GM23338 (cell line): ENCODE measurements at regions not wholly inside any gene's neighbourhood (a gene's known extent, or its start where the extent isn't known, plus 50 kb on each side); places are given as distances from the start of the nearest gene placed in this dataset.

Source experiments
- ATAC-seq: fragments of 200-7000 bp; cut with Tn5 transposase; 3 replicates; pipeline ENCODE4 v1.9.1; 2020
- DNase-seq: peaks from one replicate; pipeline ENCODE4 v3.0.0-alpha.2; 2015; ENCODE audit warnings: low spot score
- H2AFZ ChIP-seq: fragments of 200-600 bp; sonication (generic); 2 replicates; pipeline ENCODE4 v1.8.0; 2016; ENCODE audit warnings: antibody characterized with exemption, mild to moderate bottlenecking, moderate library complexity
- H3F3A ChIP-seq: fragments of 200-600 bp; sonication (generic); replicated peaks from 2 replicates; pipeline ENCODE4 v1.8.0; 2017; ENCODE audit warnings: antibody characterized with exemption, mixed run types, low read depth
- H3K27ac ChIP-seq: fragments of 200-600 bp; sonication (generic); 2 replicates; pipeline ENCODE4 v1.6.1; 2016; ENCODE audit warnings: low read depth
- H3K27me3 ChIP-seq: fragments of 200-600 bp; sonication (generic); 2 replicates; pipeline ENCODE4 v1.8.0; 2016; ENCODE audit warnings: mild to moderate bottlenecking, mixed run types, moderate library complexity; ENCODE audit not compliant: insufficient read depth
- H3K36me3 ChIP-seq: fragments of 200-600 bp; sonication (generic); 2 replicates; pipeline ENCODE4 v1.8.0; 2016; ENCODE audit warnings: mild to moderate bottlenecking; ENCODE audit not compliant: insufficient read depth
- H3K4me1 ChIP-seq: fragments of 200-600 bp; sonication (generic); 2 replicates; pipeline ENCODE4 v1.8.0; 2016; ENCODE audit warnings: mild to moderate bottlenecking, moderate library complexity; ENCODE audit not compliant: insufficient read depth
- H3K4me2 ChIP-seq: fragments of 200-600 bp; sonication (generic); 2 replicates; pipeline ENCODE4 v1.7.1; 2017; ENCODE audit warnings: mixed run types
- H3K4me3 ChIP-seq: fragments of 200-600 bp; sonication (generic); 2 replicates; pipeline ENCODE4 v1.6.1; 2016; ENCODE audit warnings: mixed run types
- H3K79me2 ChIP-seq: fragments of 200-600 bp; sonication (generic); replicated peaks from 2 replicates; pipeline ENCODE4 v1.8.0; 2017; ENCODE audit warnings: mild to moderate bottlenecking; ENCODE audit not compliant: insufficient read depth
- H3K9me2 ChIP-seq: fragments of 200-600 bp; sonication (generic); 2 replicates; pipeline ENCODE4 v1.8.0; 2017; ENCODE audit not compliant: insufficient read depth
- H4K20me1 ChIP-seq: fragments of 200-600 bp; sonication (generic); replicated peaks from 2 replicates; pipeline ENCODE4 v1.8.0; 2017; ENCODE audit warnings: mild to moderate bottlenecking; ENCODE audit not compliant: insufficient read depth
- H3K27ac Mint-ChIP-seq: 2 replicates; pipeline ENCODE4 v1.8.0; 2020; ENCODE audit warnings: inconsistent platforms, mild to moderate bottlenecking, moderate library complexity, mixed read lengths
- H3K27me3 Mint-ChIP-seq: 3 replicates; pipeline ENCODE4 v1.8.0; 2022; ENCODE audit warnings: low read depth, mild to moderate bottlenecking, moderate library complexity, mixed read lengths, inconsistent platforms; ENCODE audit not compliant: insufficient read depth, poor library complexity
- H3K36me3 Mint-ChIP-seq: 3 replicates; pipeline ENCODE4 v1.8.0; 2021; ENCODE audit warnings: low read depth, mild to moderate bottlenecking, inconsistent platforms, moderate library complexity, mixed read lengths
- H3K4me1 Mint-ChIP-seq: 3 replicates; pipeline ENCODE4 v1.8.0; 2020; ENCODE audit warnings: mild to moderate bottlenecking, inconsistent platforms, mixed read lengths
- H3K4me3 Mint-ChIP-seq: 3 replicates; pipeline ENCODE4 v1.8.0; 2021; ENCODE audit warnings: moderate library complexity, mild to moderate bottlenecking, inconsistent platforms, mixed read lengths
- H3K9me3 Mint-ChIP-seq: 3 replicates; pipeline ENCODE4 v1.8.0; 2020; ENCODE audit warnings: moderate library complexity, mild to moderate bottlenecking, inconsistent platforms, mixed read lengths
- CREB1 ChIP-seq: fragments of 250-450 bp; sonication (Bioruptor Pico); IDR thresholded peaks from 2 replicates; pipeline ENCODE4 v1.5.0; 2020; ENCODE audit warnings: low read depth, mild to moderate bottlenecking, moderate library complexity
- CTCF ChIP-seq, 2 experiments: fragments of 200-600 bp in 1 of 2; sonication (generic) in 1 of 2; conservative IDR thresholded peaks; 2 replicates each; pipeline versions ENCODE4 v1.5.1 to v1.6.1; 2016 to 2017; ENCODE audit warnings: antibody characterized with exemption in 2 of 2, low read depth in 2 of 2, mild to moderate bottlenecking in 2 of 2, moderate library complexity in 1 of 2
- EZH2 ChIP-seq: fragments of 200-600 bp; sonication (generic); IDR thresholded peaks from one replicate; pipeline ENCODE4 v1.8.0; 2017; ENCODE audit warnings: antibody characterized with exemption, mild to moderate bottlenecking, low read depth; ENCODE audit not compliant: unreplicated experiment
- EZH2phosphoT487 ChIP-seq: fragments of 200-600 bp; sonication (generic); IDR thresholded peaks from one replicate; pipeline ENCODE4 v1.8.1; 2018; ENCODE audit warnings: antibody characterized with exemption; ENCODE audit not compliant: unreplicated experiment
- JUNB ChIP-seq: IDR thresholded peaks from one replicate; pipeline ENCODE4 v1.6.1; 2016; ENCODE audit warnings: antibody characterized with exemption; ENCODE audit not compliant: unreplicated experiment
- NANOG ChIP-seq: IDR thresholded peaks from 2 replicates; pipeline ENCODE4 v1.6.1; 2016; ENCODE audit warnings: antibody characterized with exemption, borderline replicate concordance
- POLR2AphosphoS5 ChIP-seq: IDR thresholded peaks from 2 replicates; pipeline ENCODE4 v1.6.1; 2016; ENCODE audit warnings: antibody characterized with exemption, low read depth
- REST ChIP-seq: IDR thresholded peaks from one replicate; pipeline ENCODE4 v1.6.1; 2018; ENCODE audit warnings: antibody characterized with exemption; ENCODE audit not compliant: unreplicated experiment
- STAT1 ChIP-seq: IDR thresholded peaks from one replicate; pipeline ENCODE4 v1.6.1; 2016; ENCODE audit warnings: antibody characterized with exemption; ENCODE audit not compliant: unreplicated experiment
- ZNF114 ChIP-seq: fragments of 250-450 bp; sonication (Bioruptor Pico); IDR thresholded peaks from 2 replicates; pipeline ENCODE4 v1.5.0; 2020; ENCODE audit warnings: mild to moderate bottlenecking, moderate library complexity
- ZNF331 ChIP-seq: fragments of 250-450 bp; sonication (Bioruptor Pico); IDR thresholded peaks from 2 replicates; pipeline ENCODE4 v1.5.0; 2020; ENCODE audit warnings: low read depth, mild to moderate bottlenecking, moderate library complexity
- TF ChIP-seq, protein P1 (sequence below): fragments of 250-450 bp; sonication (Bioruptor Pico); IDR thresholded peaks from 2 replicates; pipeline ENCODE4 v1.5.0; 2020; ENCODE audit warnings: mild to moderate bottlenecking, moderate library complexity
- TF ChIP-seq, protein P2 (sequence below): IDR thresholded peaks from 2 replicates; pipeline ENCODE4 v1.6.1; 2016; ENCODE audit warnings: antibody characterized with exemption

- H3K4me1 Mint-ChIP-seq = peaks cover 11% of the 10 kb centered on the region; the same call in 2 of the 3 replicates
- Histone ChIP-seq H3K4me3 (no peak overlapping the region), H3K4me1 (no peaks in the 10 kb centered on the region), H3K27me3 (no peaks in the 10 kb centered on the region), H3K27ac (no peak overlapping the region), H2AFZ (no peak overlapping the region), H4K20me1 (no peaks in the 10 kb centered on the region), H3K79me2 (no peaks in the 10 kb centered on the region), H3K9me2 (0 out of 2 replicates have a peak, but pooled peaks cover 5% of the 10 kb centered on the region), H3F3A (no peaks in the 10 kb centered on the region), H3K4me2 (no peak overlapping the region), H3K36me3 (no peaks in the 10 kb centered on the region)
- no peaks in the 10 kb centered on the region for H3K36me3 Mint-ChIP-seq
- no peak overlapping the region for H3K4me3 Mint-ChIP-seq
- H3K27me3 Mint-ChIP-seq = peaks cover 3% of the 10 kb centered on the region
- H3K27ac Mint-ChIP-seq = no peak overlapping the region
- no peaks in the 10 kb centered on the region; the same call in 2 of the 3 replicates for H3K9me3 Mint-ChIP-seq
- TF ChIP-seq, protein P1, sequence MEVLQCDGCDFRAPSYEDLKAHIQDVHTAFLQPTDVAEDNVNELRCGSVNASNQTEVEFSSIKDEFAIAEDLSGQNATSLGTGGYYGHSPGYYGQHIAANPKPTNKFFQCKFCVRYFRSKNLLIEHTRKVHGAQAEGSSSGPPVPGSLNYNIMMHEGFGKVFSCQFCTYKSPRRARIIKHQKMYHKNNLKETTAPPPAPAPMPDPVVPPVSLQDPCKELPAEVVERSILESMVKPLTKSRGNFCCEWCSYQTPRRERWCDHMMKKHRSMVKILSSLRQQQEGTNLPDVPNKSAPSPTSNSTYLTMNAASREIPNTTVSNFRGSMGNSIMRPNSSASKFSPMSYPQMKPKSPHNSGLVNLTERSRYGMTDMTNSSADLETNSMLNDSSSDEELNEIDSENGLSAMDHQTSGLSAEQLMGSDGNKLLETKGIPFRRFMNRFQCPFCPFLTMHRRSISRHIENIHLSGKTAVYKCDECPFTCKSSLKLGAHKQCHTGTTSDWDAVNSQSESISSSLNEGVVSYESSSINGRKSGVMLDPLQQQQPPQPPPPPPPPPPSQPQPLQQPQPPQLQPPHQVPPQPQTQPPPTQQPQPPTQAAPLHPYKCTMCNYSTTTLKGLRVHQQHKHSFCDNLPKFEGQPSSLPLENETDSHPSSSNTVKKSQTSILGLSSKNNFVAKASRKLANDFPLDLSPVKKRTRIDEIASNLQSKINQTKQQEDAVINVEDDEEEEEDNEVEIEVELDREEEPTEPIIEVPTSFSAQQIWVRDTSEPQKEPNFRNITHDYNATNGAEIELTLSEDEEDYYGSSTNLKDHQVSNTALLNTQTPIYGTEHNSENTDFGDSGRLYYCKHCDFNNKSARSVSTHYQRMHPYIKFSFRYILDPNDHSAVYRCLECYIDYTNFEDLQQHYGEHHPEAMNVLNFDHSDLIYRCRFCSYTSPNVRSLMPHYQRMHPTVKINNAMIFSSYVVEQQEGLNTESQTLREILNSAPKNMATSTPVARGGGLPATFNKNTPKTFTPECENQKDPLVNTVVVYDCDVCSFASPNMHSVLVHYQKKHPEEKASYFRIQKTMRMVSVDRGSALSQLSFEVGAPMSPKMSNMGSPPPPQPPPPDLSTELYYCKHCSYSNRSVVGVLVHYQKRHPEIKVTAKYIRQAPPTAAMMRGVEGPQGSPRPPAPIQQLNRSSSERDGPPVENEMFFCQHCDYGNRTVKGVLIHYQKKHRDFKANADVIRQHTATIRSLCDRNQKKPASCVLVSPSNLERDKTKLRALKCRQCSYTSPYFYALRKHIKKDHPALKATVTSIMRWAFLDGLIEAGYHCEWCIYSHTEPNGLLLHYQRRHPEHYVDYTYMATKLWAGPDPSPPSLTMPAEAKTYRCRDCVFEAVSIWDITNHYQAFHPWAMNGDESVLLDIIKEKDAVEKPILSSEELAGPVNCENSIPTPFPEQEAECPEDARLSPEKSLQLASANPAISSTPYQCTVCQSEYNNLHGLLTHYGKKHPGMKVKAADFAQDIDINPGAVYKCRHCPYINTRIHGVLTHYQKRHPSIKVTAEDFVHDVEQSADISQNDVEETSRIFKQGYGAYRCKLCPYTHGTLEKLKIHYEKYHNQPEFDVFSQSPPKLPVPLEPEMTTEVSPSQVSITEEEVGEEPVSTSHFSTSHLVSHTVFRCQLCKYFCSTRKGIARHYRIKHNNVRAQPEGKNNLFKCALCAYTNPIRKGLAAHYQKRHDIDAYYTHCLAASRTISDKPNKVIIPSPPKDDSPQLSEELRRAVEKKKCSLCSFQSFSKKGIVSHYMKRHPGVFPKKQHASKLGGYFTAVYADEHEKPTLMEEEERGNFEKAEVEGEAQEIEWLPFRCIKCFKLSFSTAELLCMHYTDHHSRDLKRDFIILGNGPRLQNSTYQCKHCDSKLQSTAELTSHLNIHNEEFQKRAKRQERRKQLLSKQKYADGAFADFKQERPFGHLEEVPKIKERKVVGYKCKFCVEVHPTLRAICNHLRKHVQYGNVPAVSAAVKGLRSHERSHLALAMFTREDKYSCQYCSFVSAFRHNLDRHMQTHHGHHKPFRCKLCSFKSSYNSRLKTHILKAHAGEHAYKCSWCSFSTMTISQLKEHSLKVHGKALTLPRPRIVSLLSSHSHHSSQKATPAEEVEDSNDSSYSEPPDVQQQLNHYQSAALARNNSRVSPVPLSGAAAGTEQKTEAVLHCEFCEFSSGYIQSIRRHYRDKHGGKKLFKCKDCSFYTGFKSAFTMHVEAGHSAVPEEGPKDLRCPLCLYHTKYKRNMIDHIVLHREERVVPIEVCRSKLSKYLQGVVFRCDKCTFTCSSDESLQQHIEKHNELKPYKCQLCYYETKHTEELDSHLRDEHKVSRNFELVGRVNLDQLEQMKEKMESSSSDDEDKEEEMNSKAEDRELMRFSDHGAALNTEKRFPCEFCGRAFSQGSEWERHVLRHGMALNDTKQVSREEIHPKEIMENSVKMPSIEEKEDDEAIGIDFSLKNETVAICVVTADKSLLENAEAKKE (CRISPR knock-in tag) = no peak
- TF ChIP-seq NANOG (no peak), ZNF114 (CRISPR knock-in tag) (no peak), CTCF (conservative IDR thresholded peaks at IDR 0.05; ENCODE audit: low read depth in 2 of 2) (no peak), POLR2AphosphoS5 (no peak), ZNF331 (CRISPR knock-in tag) (no peak), REST (no peak), JUNB (no peak), EZH2 (no peak), CREB1 (CRISPR knock-in tag) (no peak), EZH2phosphoT487 (no peak), STAT1 (no peak)
- TF ChIP-seq, protein P2, sequence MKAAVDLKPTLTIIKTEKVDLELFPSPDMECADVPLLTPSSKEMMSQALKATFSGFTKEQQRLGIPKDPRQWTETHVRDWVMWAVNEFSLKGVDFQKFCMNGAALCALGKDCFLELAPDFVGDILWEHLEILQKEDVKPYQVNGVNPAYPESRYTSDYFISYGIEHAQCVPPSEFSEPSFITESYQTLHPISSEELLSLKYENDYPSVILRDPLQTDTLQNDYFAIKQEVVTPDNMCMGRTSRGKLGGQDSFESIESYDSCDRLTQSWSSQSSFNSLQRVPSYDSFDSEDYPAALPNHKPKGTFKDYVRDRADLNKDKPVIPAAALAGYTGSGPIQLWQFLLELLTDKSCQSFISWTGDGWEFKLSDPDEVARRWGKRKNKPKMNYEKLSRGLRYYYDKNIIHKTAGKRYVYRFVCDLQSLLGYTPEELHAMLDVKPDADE = no peak
- ATAC-seq (no peak), DNase-seq (no peak)
These were observed 169.6 kb downstream of the SLC24A2 start for GRCh38 chr9:19619221-19619620.
